Testis (tissue), 2 donors: ENCODE measurements at regions not wholly inside any gene's neighbourhood (a gene's known extent, or its start where the extent isn't known, plus 50 kb on each side); places are given as distances from the start of the nearest gene placed in this dataset.

Experiments used
- CTCF ChIP-seq, 3 experiments: fragments of 450-650 bp in 2 of 3; fragments of 200-600 bp in 1 of 3; sonication (generic) in 1 of 3; IDR thresholded peaks; one replicate each; pipeline ENCODE4 v1.5.1; 2016 to 2019; ENCODE audit warnings: antibody characterized with exemption in 3 of 3, mild to moderate bottlenecking in 2 of 3, moderate library complexity in 1 of 3
- POLR2A ChIP-seq: fragments of 450-650 bp; IDR thresholded peaks from one replicate; pipeline ENCODE4 v1.6.1; 2017; ENCODE audit warnings: antibody characterized with exemption, mild to moderate bottlenecking, moderate library complexity

GRCh38 chr16:79798416-79799053 lies 198.0 kb upstream of the MAF start:
- no peak for TF ChIP-seq CTCF (IDR thresholded peaks at IDR 0.05)
- TF ChIP-seq POLR2A, result no peak
